ENCODE measurements at regions not wholly inside any gene's neighbourhood (a gene's known extent, or its start where the extent isn't known, plus 50 kb on each side); places are given as distances from the start of the nearest gene placed in this dataset.
"Not testable (repeated sequence)": the region's sequence is repeated elsewhere in the genome, so short reads cannot be mapped to it uniquely, and the experiment has no call there.

GRCh38 chr3:71964170-71964569 is 179.2 kb upstream of the PROK2 start:
- DNase-seq: no peak

GRCh38 chr3:71962561-71963240 is 177.8 kb upstream of the PROK2 start:
- no peak for DNase-seq

DNA sequence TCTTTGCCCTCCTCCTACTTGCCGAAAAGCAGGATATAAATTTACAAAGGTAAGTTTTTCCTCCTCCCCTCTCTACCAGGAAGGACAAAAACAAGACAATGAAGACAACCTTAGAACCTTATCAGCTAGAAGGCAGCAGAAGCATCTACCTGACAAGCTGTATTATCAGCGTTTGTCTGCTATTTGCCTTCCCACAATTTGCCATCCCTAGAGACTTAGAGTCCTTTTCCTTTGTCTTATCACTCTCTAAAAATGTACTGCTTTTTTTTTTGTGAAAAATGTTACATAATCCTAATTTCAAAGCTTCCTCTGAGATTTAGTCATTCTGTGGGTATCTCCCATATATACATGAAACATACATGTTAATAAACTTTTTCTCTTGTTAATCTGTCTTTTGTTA is 176.9 kb upstream of the PROK2 start:
- DNase-seq: no peak

DNA sequence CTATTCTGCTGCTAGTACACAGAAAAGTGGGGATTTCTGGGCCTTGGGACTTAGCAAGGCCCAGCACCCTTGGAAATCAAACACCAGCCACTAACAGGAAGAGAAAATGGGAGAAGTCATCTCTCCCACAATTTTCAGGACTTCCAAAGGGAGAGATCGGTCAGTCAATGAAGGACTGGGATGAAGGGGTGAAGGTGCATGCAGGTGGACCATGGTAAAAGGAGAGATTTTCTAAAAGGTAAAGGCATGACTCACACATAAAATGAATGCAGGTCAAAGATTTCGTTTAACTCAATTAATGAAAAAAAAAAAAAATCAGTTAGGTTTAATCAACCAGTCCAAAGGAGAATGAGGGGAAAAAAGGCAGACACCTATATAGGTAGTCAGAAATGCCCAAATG is 176.4 kb upstream of the PROK2 start:
- DNase-seq: no peak

DNA sequence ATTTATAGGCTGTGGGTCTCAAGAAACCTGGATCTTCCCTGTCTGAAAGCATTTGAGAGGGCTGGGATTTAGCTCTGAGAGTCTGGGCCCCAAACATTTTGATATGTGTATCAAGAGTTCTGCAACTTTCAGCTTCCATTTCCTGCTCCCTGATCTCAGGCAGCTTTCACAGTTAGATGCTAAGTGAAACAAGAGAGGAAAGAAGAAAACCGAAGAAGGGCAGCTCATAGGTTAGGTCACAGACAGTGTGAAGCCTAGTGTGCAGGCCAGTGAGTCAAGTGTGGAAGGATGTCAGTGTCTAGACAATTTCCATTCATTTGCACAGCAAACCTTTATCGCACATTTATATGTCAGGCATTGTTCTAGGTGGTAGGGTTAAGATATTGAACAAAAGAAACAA is 173.6 kb upstream of the PROK2 start:
- DNase-seq: no peak

- DNase-seq: no peak
These were observed 171.8 kb upstream of the PROK2 start for GRCh38 chr3:71956716-71957115.

DNA sequence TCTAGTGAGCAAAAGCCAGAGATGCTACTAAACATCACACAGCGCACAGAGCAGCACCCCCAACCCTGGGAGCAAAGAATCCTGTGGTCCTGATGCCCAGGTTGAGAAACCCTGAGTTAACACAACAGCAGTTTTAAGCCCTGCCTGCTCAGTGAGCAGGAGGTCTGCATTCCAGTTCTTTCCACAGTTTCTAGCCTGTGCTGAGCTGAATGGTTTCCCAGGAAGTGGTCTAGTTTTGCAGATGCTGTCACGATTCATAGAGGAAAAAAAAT is 171.1 kb upstream of the PROK2 start:
- DNase-seq: no peak

GRCh38 chr3:71955240-71956068 is 170.5 kb upstream of the PROK2 start:
- no peak for DNase-seq

DNA sequence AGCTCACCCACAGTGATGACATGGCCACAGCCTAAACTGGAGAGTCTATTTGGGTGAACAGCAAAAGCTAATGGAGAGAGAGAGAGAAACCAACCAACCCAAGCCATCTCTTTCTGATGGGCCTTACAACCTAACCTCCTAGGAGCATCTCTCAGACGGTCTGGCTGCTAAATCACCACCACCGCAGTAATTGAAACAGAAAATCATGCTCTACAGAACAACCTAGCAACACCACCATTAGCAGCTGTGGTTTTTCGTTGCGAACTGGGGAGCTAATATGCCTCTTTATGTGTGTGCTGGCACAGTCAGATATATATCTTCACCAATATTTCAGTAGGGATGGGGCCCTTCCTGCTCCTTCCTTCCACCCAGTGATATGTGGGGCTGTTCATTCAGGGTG is 166.9 kb upstream of the PROK2 start:
- DNase-seq: no peak

DNA sequence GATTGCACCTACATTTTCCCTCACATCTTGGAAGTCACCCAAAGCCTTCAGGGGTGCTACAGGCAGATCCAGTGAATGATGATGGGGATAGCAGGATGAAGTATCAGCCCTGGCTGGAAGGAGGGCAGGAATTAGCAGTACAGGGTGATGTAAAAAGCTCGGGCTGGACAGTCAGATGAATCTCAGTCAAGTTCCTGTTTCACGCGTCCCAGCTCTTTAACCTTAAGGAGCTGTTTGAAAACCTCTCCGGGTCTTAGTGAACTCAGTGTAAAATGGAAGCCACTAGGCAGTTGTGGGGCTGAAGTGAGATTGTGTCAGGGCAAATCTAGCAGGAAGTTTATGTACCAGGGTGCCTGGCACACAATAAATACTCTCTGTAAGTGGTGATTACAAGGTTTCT is 166.4 kb upstream of the PROK2 start:
- no peak for DNase-seq

GRCh38 chr3:71949442-71949841 is 164.5 kb upstream of the PROK2 start:
- DNase-seq: no peak

- no peak for DNase-seq
These were observed 159.6 kb upstream of the PROK2 start for GRCh38 chr3:71944482-71945065.

GRCh38 chr3:71942432-71943187 is 157.7 kb upstream of the PROK2 start:
- no peak for DNase-seq

GRCh38 chr3:71940486-71940885 is 155.5 kb upstream of the PROK2 start:
- no peak for DNase-seq

DNA sequence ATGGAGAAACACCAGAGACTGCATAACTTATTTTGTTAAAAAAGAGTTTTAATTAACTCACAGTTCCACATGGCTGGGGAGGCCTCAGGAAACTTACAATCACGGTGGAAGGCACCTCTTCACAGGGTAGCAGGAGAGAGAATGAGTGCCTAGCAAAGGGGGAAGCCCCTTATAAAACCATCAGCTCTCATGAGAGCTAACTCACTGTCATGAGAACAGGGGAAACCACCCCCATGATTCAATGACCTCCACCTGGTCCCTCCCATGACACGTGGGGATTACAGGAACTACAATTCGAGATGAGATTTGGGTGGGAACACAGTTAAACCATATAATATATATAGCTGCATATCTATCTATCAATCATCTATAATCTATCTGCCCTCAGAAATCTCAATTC is 153.1 kb upstream of the PROK2 start:
- not testable (repeated sequence) for DNase-seq

- DNase-seq: no peak
These were observed 151.7 kb upstream of the PROK2 start for GRCh38 chr3:71936681-71937080.

GRCh38 chr3:71934520-71935270 is 149.7 kb upstream of the PROK2 start:
- no peak for DNase-seq

DNA sequence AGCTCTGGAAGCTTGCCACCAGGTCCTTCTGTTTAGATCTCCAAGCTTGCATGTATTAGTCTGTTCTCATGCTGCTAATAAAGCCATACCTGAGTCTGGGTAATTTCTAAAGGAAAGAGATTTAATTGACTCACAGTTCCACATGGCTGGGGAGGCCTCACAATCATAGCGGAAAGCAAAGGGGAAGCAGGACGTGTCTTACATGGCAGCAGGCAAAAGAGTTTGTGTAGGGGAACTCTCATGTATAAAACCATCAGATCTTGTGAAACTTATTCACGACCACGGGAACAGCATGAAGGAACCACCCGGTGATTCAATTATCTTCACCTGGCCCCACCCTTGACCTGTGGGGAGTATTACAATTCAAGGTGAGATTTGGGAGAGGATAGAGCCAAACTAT is 147.0 kb upstream of the PROK2 start:
- DNase-seq: no peak

DNA sequence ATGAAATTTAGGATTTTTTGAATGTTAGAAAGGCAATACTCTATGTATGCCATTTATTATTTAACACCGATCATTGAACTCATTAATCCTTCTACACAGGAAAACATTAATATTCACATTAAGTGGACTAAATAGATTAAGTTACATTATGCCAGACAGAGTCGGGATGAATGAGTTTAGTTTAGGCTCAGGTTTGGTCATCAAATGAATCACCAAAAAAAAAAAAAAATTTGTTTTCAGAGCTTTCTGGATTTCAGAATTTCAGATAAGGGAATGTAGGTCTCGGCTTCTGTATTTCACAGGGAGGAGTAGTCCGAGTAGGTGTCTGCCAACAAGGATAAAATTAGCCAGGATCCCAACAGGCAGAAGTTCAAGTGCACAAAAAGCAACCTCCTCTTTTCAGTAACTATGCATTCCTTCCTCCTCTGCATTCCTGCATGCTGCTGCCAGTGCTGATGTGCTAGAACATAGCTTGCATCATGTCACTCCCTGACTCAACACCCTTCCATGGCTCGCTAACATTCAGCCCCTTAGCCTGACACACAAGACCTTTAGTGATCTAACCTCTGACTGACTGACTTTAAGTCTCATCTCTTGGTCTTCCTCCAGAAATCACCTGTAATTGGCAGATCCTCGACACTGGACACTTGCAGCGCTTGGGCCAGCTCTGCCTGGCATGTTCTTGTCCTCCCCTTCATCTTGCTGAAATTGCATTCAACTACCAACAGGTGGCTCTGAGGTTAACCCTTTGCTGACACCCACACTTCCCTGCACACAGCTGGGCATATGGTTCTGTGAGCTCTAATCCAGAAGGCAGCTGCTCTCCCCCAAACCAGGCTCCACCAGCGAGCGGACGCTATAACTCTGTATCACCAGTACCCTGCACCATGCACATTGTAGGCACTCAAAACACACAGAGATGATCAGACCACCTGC is 145.4 kb upstream of the PROK2 start:
- DNase-seq: no peak

DNA sequence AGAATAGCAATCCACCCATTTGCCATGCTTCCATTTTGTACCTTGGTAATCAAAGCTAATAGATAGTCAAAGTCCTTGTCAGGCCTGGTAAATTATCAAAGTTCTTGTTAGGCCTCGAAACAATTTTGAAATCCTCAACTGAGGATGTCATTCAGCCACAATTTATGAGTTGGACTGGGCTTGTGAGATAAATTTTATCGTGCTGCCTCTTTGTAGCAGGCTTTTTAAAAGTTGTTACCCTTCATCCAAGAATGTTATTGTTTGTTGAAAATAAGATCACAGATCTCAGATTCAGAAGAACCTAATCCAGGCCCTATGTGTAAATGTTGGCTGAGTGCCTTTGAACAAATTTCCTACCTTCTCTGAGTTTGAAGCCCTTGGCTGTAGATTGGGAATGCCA is 143.3 kb upstream of the PROK2 start:
- no peak for DNase-seq

DNA sequence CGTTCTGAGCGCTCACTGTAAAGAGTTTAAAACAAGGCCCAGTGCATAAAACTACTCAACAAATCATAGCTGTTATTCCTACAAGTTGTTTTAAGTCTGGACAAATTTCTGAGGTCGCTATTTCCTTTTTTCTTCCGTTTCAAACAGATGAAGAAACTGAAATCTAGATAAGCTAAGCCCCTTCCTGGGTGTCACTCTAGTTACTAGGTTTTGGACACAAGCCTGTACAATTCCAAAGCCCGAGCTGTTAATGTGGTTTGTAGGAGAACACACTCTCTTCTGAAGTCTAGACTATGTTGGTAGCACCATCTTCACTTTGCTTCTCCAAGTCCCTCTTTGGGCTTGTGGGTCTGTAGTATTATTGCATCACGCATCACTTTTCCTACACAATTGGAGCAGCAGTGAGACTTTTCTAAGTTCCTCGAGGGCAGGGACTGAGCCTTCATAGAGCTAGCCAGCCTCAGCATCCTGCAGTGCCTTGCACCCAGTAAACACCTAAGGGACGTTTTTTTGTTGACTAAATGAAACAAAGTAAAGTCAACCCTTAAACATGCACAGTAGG is 142.6 kb upstream of the PROK2 start:
- no peak for DNase-seq

GRCh38 chr3:71926616-71927015 is 141.7 kb upstream of the PROK2 start:
- DNase-seq: no peak

Data from NCI-H526 treated with DMSO at 0.1 percent for 48 hours (cell line).